HG02763 (cell line): ENCODE measurements at regions not wholly inside any gene's neighbourhood (a gene's known extent, or its start where the extent isn't known, plus 50 kb on each side); places are given as distances from the start of the nearest gene placed in this dataset.

Source experiments
- ATAC-seq: cut with Tn5 transposase; IDR thresholded peaks from one replicate; pipeline ENCODE4 v1.9.1; 2021; ENCODE audit warnings: mild to moderate bottlenecking, moderate library complexity; ENCODE audit not compliant: unreplicated experiment

DNA sequence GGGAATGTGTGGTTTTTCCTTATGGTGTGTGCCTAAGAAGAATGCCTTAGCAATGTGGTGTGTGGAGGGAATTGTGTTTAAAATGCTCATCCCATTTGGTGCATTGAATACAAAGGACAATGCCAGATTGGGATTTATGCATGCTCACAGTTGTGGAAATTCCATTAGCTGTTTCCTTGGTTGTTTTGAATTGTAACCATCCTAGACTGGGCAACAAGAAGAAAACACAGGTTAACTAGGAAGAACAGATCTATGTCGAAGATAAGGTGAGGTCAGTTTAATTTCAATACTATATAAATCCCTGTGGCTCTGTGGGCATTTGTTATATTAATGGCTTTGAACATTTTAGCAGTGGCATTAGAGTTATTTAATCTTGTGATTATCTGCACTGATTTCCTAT is 266.8 kb downstream of the MAT2B start:
- no peak for ATAC-seq

DNA sequence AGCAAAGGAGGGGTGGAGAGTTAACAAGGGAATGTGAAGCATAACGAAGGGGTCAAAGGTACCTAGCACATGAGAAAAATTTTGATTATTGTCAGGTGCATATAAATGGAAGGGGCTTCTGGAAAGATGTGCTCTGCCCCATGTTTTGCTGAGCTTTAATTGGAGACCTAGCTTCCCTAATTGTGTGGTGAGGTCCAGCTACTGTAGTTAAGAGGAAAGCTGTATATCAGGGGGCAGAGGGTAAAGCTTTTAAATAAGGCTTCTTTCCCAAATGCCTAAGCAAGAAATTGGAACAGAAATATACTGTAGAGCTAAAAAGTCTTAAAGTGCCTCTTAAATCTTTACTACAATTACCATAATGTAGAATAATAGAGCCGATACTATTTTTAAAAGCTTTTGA is 267.2 kb downstream of the MAT2B start:
- no peak for ATAC-seq

DNA sequence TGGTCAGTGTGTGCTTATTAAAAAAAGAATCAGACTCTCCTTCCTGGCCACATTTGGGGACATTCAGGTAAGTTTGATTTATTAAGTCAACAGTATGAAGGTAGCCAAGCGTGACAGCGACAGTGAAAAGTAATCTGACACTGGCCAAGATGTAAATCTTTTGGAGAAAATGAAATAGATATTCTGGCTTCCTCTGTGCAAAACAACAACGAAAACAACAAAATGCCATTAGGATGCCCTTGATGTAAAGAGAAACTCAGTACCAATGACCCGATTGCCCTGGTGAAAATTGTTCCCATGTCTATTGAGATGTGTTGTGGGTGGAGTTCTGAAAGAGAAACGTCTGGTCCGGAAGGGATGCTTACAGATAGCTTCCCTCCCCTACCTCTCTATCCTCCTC is 267.8 kb downstream of the MAT2B start:
- ATAC-seq, result no peak

DNA sequence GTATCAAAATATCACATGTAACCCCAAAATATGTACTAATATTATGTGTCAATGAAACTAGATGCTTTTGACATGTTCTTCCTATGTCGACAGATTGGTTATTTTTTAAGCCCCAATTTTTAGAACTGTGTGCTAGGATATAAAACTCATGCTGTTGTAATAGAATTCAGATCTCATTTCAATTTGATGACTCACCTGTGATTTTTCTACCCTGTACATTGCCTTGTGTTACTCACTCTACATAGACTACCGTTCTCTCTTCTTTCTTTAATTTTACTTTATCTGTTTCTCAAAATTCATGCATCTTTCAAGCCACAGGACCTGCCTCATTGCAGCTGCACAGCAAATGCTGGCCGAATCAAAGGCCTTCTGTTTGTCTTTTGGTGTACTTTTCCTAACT is 284.5 kb downstream of the MAT2B start:
- ATAC-seq, result no peak

DNA sequence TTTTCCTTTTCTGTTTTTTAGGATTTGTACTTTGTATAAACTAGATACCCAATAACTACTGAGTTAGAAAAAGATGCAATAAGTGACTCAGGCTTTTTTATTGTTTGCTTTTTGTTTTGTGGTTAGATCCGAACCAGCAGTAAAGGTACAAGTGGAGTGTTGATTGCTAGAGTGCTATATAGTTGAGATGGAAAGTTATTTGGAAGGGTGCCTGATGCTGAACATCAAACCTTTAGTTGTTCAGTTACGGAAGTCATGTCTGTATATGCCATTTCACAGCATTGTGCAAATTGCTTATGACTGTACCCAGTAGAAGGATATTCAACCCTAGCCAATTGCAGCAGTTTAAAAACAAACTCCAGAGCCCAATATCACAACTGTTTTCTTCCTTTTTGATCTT is 285.1 kb downstream of the MAT2B start:
- no peak for ATAC-seq

DNA sequence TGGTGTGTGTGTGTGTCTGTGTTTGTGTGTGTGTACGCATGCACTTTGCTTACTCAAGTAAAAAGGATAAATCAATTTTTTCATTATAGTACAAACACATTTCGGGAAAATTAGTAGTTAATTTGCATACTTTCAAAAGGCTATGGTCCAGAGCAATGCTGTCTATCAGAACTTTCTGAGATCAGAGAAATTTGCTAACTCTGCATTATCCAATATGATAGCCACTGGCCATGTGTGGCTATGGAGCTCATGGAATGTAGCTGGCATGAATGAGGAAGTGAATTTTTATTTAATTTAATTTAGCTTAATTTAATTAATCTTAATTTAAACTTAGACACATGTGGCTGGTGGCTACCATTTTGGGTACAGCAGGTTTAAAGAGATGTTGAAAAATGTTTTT is 289.6 kb downstream of the MAT2B start:
- no peak for ATAC-seq

DNA sequence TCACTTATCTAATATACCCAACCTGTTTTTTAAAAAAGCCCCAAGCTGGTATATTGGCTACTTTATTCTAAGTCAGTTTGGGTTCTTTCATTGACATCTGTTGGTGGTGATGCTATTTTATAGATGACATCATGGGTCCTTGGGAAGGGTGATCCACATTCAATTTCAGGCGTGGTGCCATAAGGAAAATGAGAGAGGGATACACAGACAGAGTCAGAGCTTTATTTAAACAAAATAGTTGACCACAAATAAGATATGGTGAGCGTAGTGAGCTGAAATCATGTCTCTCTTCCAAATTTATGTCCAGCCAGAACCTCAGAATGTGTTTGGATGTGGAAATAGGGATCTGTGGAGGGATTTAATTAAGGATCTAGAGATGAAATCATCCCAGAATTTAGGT is 302.4 kb downstream of the MAT2B start:
- no peak for ATAC-seq

DNA sequence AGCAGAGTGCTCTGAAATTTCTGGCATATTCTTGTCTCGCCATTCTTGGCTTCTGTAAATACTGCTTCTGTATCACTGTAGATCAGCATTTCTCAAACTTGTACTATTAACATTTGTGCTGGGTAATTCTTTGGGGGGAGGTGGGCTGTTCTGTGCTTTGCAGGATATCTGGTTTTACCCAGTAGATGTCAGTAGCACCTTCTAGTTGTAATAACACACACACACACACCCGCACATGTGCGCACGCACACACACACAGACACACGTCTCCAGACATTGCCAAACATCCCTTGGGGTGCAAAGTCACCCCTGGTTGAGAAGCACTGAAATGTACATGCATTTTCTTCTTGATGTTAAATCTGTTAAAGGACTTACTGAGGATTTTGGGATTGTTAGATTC is 304.1 kb downstream of the MAT2B start:
- no peak for ATAC-seq

DNA sequence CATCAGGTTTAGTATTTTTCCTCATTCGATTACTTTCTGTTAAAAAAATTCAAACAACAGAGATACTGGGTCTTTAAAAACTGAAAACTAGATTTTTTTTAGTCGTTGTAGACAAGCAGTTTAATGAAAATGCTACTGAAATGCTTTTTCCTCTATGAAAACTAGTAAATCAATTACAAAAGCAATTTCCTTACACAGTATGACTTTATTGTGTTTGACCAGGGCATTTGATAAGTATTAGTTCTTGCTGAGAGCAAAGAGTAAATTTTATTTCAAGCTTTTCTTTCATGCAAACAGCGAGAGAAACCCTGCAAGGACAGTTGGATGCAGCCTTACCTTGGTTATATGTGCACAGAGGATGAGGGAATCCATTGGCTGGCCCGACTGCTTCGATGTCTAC is 308.5 kb downstream of the MAT2B start:
- ATAC-seq, result no peak

DNA sequence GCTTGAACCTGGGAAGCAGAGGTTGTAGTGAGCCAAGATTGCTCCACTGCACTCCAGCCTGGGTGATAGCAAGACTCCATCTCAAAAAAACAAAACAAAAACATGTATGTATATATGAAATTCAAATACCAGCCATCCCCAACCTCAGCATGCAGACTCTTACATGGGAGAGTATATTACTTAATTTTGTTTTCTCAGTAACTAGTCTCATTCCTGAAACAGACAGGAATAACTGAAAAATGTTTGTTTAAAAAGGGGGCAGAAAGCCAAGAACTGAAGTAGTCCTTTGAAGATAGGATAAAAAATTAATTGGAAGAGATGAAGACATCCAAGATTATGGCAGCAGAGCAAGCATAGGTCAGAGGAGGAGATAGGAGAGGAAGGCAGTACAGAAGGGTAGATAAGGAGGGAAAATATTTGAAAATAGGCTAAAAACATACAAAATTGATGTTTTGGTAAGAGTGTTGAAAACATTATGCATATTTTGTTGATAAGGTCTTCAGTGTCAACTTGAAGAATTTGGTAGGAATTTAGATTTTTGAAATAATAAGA is 309.9 kb downstream of the MAT2B start:
- ATAC-seq, result no peak

DNA sequence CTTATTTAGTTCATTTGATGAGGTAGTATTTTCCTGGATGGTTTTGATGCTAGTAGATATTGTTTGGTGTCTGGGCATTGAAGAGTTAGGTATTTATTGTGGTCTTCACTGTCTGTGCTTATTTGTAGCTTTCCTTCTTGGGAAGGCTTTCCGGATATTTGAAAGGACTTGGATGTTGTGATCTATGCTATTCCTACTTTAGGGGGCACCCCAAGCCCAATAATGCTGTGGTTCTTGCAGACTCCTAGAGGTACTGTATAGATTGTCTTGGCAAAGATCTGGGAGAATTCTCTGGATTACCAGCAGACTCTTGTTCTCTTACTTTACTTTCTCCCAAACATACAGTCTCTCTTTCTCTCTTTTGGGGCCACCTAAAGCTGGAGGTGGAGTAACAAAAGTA is 315.7 kb downstream of the MAT2B start:
- no peak for ATAC-seq

DNA sequence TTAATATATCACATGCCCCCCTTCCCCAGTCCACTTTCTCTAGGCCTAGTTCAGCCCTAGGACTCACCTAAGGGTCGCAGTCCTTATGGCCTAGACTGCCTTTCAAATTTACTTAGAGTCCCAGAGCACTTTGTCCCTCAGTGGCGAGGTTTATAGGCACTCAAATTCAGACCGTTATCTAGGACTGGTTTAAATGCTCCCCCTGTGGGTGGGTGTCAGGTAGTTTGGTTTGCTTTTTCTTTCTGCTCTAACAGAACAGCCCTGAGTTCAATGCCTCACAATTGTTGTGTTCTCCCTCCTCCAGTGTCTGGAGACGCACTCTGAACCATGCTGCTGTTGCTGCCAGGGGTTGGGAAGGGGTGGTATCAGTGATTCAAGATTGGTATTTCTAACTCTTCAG is 317.1 kb downstream of the MAT2B start:
- ATAC-seq, result no peak

DNA sequence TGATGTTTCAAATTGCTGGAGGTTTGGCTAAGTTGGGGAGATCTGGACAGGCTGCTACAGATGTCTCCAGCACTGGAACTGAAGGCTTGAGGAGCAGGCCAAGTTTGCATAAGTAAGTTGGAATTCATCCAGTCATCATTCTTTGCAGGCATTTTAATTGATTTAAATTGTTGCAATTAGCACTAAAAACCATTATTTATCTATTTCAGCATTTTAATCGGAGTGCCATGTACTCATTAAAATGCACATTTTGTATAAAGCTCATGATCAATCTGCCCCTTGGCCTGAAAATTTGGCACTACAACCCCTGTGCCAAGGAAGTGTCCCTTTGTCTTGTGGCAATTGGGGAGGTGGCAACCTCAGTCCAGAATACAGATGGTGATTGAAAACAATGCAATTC is 320.2 kb downstream of the MAT2B start:
- ATAC-seq, result no peak

DNA sequence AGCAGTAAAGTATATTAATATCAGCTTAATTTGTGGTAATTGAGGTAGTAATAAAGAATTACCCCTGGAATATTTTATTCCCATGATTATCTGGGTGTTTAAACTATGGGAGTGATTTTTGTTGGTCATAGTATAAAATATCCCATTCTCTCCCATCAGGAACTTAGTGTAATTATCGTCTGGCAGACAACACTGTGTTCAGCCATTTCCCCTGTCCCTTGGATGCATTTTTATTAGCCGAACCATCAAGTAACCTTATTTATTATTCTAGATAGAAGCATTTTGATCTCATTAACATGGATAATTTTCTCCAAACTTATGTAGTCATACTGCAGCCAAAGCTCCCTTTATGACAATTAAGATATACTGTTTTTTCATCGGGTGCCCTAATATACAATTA is 320.8 kb downstream of the MAT2B start:
- no peak for ATAC-seq

DNA sequence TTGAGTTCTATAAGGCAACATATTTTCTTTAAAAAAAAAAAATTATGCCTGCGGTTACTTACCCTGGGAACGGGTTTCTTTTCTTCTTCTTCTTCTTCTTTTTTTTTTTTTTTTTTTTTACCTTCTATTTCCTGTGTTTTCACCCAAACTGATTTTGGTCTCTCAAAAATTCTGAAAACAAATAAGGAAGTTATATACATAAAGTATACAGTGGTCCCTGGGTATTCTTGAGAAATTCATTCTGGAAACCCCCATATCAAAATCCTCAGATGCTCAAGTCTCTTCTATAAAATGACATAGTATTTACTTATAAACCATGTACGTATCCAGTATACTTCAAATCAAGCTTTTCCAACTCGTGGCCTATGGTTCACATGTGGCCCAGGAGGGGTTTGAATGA is 326.7 kb downstream of the MAT2B start:
- no peak for ATAC-seq

DNA sequence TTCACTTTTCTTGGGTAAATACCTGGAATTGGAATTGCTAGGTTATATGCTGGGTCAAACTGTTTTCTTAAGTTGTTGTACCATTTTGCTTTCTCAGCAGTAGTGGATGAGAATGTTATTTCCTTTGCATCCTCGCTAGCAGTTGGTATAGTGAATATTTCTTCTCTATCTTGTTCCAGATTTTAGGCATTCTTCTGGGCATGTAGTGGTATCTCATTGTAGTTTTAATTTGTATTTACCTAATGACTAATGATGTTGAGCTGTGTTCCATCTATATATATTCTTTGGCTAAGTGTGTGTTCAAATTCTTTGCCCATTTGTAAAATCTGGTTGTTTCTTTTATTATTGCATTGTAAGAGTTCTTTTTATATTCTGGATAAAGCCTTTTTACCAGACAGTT is 333.3 kb downstream of the MAT2B start:
- no peak for ATAC-seq

DNA sequence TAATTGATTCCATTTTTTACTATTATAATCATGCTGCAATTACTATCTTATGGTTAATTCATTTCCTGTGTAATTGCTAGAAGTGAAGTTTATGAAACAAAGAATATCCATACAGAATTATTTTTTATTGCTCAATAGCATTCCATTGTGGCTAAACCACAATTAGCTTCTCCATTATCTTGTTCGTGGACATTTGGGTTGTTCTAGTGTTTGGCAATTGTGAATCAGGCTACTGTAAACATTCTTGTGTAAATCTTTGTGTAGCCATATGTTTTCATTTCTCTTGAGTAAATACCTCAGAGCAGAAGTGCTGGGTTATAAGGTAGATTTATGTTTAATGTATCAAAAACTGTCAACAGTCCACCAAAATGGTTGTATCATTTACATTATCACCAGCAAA is 341.1 kb downstream of the MAT2B start:
- ATAC-seq, result no peak

DNA sequence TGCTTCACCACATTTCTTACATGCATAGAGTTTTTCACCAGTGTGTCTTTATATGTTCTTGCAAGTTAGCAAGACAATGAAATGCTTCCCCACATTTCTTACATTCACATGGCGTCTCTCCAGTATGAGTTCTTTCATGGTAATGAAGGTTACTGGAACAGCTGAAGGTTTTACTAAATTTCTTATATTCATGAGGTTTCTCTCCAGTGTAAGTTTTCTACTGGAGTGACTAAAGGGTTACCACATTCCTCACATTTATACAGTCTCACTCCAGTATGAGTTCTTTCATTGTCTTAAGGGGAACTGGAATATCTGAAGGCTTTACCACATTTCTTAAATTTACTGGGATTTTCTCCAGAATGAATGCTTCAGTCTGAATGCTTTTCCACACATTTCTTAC is 350.3 kb downstream of the MAT2B start:
- ATAC-seq, result no peak

DNA sequence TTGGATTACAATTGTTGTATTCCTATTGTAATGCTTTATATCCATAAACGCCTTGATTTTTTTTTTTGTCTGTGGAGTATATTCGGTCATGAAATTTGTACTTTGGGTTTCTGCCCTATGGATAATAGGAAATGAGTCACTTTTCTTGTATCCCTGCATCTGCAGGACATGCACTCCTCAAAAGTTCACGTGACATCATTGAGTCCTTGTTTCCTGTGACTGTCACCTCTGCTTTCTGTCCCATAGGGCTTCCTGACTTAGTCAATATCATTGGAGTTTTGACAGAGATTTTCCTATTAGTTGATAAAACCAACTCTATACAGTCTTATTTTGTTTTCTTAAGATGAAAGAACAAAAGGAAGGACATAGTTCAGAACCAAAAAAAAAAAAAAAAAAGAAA is 356.3 kb downstream of the MAT2B start:
- no peak for ATAC-seq

DNA sequence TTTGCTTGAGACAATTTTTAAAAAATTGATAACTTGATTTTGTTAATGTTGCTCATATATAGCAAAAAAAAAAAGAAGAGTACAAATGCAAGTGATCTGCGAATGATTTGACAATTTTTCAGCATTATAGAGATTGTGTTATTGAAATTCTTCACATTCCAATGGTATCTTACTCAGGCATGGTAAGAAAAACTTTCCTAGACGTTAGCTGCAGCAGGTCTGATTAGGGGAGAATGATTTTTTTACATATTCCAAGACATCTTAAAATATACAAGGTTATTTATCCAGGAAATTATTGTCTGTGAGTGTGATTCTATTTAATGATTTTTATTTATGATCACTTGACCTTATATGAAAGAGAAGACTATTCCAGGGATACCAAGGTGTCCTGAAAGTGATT is 361.9 kb downstream of the MAT2B start:
- ATAC-seq, result no peak

DNA sequence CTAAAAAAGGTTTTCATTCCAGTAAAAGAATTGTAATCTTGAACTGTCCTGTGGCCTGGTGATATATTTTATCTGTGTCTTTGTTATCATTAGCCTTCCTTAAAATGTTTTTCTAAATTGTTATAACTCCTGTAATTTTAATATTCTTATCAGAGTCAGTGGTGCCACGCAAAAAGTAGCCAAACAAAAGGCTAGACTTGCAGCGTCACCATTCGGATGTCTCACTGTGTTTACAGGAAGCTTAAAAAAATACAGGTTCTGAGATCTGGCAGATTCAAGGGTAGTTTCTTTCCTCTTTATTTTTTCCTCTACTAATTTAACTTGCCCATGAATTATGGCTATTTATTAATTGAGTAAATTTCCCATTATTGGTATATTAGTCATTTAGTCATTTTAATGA is 362.3 kb downstream of the MAT2B start:
- ATAC-seq, result no peak

DNA sequence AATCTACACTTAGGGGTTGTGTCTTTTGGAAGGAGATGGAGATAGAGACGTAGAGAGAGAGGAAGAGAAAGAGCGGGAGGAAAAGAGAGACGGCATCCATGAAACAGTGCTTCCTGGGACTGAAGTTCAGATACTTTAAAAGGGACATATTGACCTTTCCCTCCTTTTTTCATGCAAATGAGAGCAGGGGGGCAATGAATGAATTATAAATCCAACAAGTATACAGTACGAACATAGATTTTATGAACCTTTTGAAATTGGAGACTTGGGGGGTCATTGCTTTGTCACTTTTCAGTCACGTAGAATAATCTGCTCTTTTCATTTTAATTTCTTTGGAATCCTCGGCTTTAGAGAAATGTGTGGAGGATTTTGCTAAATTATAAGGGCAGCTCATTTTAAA is 364.2 kb downstream of the MAT2B start:
- ATAC-seq, result no peak

DNA sequence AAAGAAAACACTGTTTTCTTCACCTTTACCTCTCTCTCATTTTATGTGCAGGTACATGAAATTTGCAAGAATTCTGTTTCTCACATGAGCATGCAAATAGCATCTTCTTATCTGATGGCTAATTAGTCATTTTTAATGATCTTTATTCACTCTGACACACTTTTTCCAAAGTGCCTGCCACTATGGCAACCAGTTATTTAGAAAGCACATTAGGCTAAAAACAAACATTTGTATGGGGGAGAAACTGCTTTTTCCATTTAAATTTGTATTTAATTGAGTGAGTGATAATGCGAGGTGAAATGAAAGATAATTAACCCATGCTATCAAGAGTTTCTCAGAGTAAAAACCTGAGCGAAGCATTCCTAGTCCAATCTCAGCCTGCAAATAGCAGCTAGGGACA is 365.0 kb downstream of the MAT2B start:
- ATAC-seq, result no peak

DNA sequence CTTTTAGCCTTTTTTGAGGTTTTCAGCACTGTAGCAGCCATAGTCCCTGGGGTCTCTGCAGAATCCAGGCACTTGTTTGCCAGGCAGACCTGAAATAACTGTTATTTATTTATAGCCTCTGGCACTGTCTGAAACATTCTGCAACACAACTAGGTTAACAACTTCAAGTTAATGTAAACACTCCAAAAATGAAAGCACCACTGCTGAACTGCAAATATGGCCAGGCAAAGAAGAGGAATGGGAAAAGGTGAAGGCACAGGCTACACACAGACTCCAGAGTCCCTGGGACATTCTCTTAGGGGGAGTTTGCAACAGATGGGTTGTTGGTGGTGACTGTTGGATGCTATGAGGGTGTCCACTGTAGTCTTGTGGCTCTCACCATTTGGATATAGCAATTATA is 369.0 kb downstream of the MAT2B start:
- no peak for ATAC-seq
